NCI-H1092 treated with DMSO at 0.1 percent for 48 hours (cell line): ENCODE measurements at regions not wholly inside any gene's neighbourhood (a gene's known extent, or its start where the extent isn't known, plus 50 kb on each side); places are given as distances from the start of the nearest gene placed in this dataset.

ENCODE experiments used
- DNase-seq: peaks from one replicate; lab custom pipeline; 2025; lab: John Stamatoyannopoulos, UW

GRCh38 chr15:69818529-69818928 is 279.2 kb downstream of the TLE3 start:
- no peak for DNase-seq

- DNase-seq: no peak
Measured at GRCh38 chr15:69819371-69819770, 278.3 kb downstream of the TLE3 start.

- no peak for DNase-seq
Measured at GRCh38 chr15:69820819-69821218, 276.9 kb downstream of the TLE3 start.

GRCh38 chr15:69823223-69823907 is 274.4 kb downstream of the TLE3 start:
- no peak for DNase-seq

GRCh38 chr15:69824075-69824876 is 273.4 kb downstream of the TLE3 start:
- no peak for DNase-seq

GRCh38 chr15:69824877-69825406 is 272.8 kb downstream of the TLE3 start:
- DNase-seq: no peak

GRCh38 chr15:69825941-69826818 is 271.5 kb downstream of the TLE3 start:
- DNase-seq: no peak

GRCh38 chr15:69826819-69827175 is 270.9 kb downstream of the TLE3 start:
- no peak for DNase-seq

GRCh38 chr15:69827751-69828150 is 270.0 kb downstream of the TLE3 start:
- no peak for DNase-seq

- no peak for DNase-seq
Measured at GRCh38 chr15:69828181-69828828, 269.4 kb downstream of the TLE3 start.

- DNase-seq: no peak
Measured at GRCh38 chr15:69829974-69830373, 267.7 kb downstream of the TLE3 start.

- no peak for DNase-seq
Measured at GRCh38 chr15:69830430-69830829, 267.3 kb downstream of the TLE3 start.

GRCh38 chr15:69830876-69831275 is 266.8 kb downstream of the TLE3 start:
- no peak for DNase-seq

- DNase-seq: no peak
Measured at GRCh38 chr15:69834267-69834666, 263.4 kb downstream of the TLE3 start.

GRCh38 chr15:69834761-69835160 is 263.0 kb downstream of the TLE3 start:
- DNase-seq: no peak

- no peak for DNase-seq
Measured at GRCh38 chr15:69836048-69836447, 261.7 kb downstream of the TLE3 start.

- no peak for DNase-seq
Measured at GRCh38 chr15:69836526-69837230, 261.0 kb downstream of the TLE3 start.

- no peak for DNase-seq
Measured at GRCh38 chr15:69838338-69838737, 259.4 kb downstream of the TLE3 start.

GRCh38 chr15:69838994-69839393 is 258.7 kb downstream of the TLE3 start:
- no peak for DNase-seq

GRCh38 chr15:69841113-69841828 is 256.4 kb downstream of the TLE3 start:
- no peak for DNase-seq

GRCh38 chr15:69842851-69843250 is 254.9 kb downstream of the TLE3 start:
- no peak for DNase-seq
